NCI-H2029 treated with DMSO at 0.1 percent for 48 hours (cell line): ENCODE measurements at regions not wholly inside any gene's neighbourhood (a gene's known extent, or its start where the extent isn't known, plus 50 kb on each side); places are given as distances from the start of the nearest gene placed in this dataset.

ENCODE experiments used
- DNase-seq: peaks from one replicate; lab custom pipeline; 2025; lab: John Stamatoyannopoulos, UW

- no peak for DNase-seq
These were observed 94.5 kb downstream of the RDH14 start for GRCh38 chr2:18465979-18466378.

GRCh38 chr2:18464913-18465312 lies 95.5 kb downstream of the RDH14 start:
- DNase-seq: no peak

GRCh38 chr2:18456026-18456425 lies 104.4 kb downstream of the RDH14 start:
- no peak for DNase-seq

GRCh38 chr2:18455236-18455862 lies 105.1 kb downstream of the RDH14 start:
- no peak for DNase-seq

- no peak for DNase-seq
These were observed 105.7 kb downstream of the RDH14 start for GRCh38 chr2:18454692-18455235.

- no peak for DNase-seq
These were observed 113.7 kb downstream of the RDH14 start for GRCh38 chr2:18446715-18447114.

GRCh38 chr2:18445433-18446320 lies 114.8 kb downstream of the RDH14 start:
- DNase-seq: no peak

GRCh38 chr2:18444806-18445205 lies 115.6 kb downstream of the RDH14 start:
- DNase-seq: no peak

- DNase-seq: no peak
These were observed 118.9 kb downstream of the RDH14 start for GRCh38 chr2:18441583-18441982.

- DNase-seq: no peak
These were observed 119.7 kb downstream of the RDH14 start for GRCh38 chr2:18440777-18441176.

- no peak for DNase-seq
These were observed 120.3 kb downstream of the RDH14 start for GRCh38 chr2:18440141-18440661.

- no peak for DNase-seq
These were observed 120.7 kb downstream of the RDH14 start for GRCh38 chr2:18439716-18440115.

- DNase-seq: no peak
These were observed 122.5 kb downstream of the RDH14 start for GRCh38 chr2:18437909-18438308.

- DNase-seq: no peak
These were observed 123.9 kb downstream of the RDH14 start for GRCh38 chr2:18436503-18437005.

GRCh38 chr2:18435426-18436037 lies 124.9 kb downstream of the RDH14 start:
- DNase-seq: peak; percentile 51

GRCh38 chr2:18433872-18434271 lies 126.6 kb downstream of the RDH14 start:
- no peak for DNase-seq

- DNase-seq: no peak
These were observed 127.5 kb downstream of the RDH14 start for GRCh38 chr2:18432999-18433398.

- no peak for DNase-seq
These were observed 129.3 kb downstream of the RDH14 start for GRCh38 chr2:18430996-18431748.

- DNase-seq: no peak
These were observed 131.9 kb downstream of the RDH14 start for GRCh38 chr2:18428516-18428915.

GRCh38 chr2:18427762-18428161 lies 132.7 kb downstream of the RDH14 start:
- no peak for DNase-seq

- DNase-seq: no peak
These were observed 134.3 kb downstream of the RDH14 start for GRCh38 chr2:18426174-18426573.
